BJ (cell line): ENCODE measurements at regions not wholly inside any gene's neighbourhood (a gene's known extent, or its start where the extent isn't known, plus 50 kb on each side); places are given as distances from the start of the nearest gene placed in this dataset.
A peak's percentile ranks its signal among the peaks of the same experiment; 100 is the strongest.

Source experiments
- CTCF ChIA-PET: fragments of 350-600 bp; formaldehyde crosslinking; extraction: SDS; loops from one replicate; lab custom pipeline; 2021; ENCODE audit warnings: antibody characterized with exemption, inconsistent platforms; lab: Yijun Ruan, JAX
- POLR2A ChIA-PET: fragments of 300-600 bp; sonication (Branson Sonifier 250); formaldehyde crosslinking; extraction: SDS; loops from one replicate; lab custom pipeline; 2021; ENCODE audit warnings: antibody characterized with exemption; lab: Charles Lee
- DNase-seq: peaks from one replicate; pipeline ENCODE4 v3.0.0-alpha.2; 2011; ENCODE audit warnings: low read depth
- H3K27me3 ChIP-seq: 2 replicates; pipeline ENCODE4 v1.6.0; 2011; ENCODE audit warnings: low read length; ENCODE audit not compliant: control insufficient read depth, insufficient read depth
- H3K36me3 ChIP-seq: 2 replicates; pipeline ENCODE4 v1.5.1; 2011; ENCODE audit warnings: low read length; ENCODE audit not compliant: control insufficient read depth, insufficient read depth
- H3K4me3 ChIP-seq: 2 replicates; pipeline ENCODE4 v1.5.1; 2011; ENCODE audit warnings: low read depth, mild to moderate bottlenecking, control low read depth, low read length
- CTCF ChIP-seq: IDR thresholded peaks from 2 replicates; pipeline ENCODE4 v1.5.1; 2011; ENCODE audit warnings: low read depth, mild to moderate bottlenecking, control low read depth, inconsistent platforms, low read length, moderate library complexity; ENCODE audit not compliant: insufficient read depth

DNA sequence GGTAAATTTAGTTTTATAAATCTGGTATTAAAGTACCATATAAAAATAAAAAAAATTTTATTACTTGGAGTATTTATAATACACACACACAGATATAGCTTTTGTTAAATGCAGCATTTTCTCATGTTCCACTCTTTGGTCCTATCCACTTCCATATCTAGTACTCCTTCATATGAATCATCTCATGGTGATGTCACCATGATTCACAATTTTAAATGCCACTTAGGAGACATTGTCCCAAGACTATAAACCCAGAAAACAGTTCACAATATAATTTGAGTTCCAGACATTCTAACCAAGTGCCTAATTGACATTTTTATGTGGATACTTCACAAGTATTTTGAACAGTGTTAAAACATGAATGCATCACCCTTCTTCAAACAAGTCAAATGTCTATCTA is 1398.3 kb downstream of the DSC3 start:
- no peak for TF ChIP-seq CTCF
- DNase-seq, result peak; percentile 31
- no peak overlapping the region for H3K4me3 ChIP-seq
- ChIA-PET CTCF (interaction anchor here (0.7 kb wide), 1 partner anchor 8 kb away, joined by 3 read pairs; no protein-coding TSS in a partner anchor), POLR2A (no interaction called here)
- H3K27me3 ChIP-seq, result no peaks in the 10 kb centered on the region
- no peaks in the 10 kb centered on the region for H3K36me3 ChIP-seq

GRCh38 chr18:29629493-29630036 is 1413.0 kb downstream of the DSC3 start:
- ChIA-PET POLR2A (no interaction called here), CTCF (no interaction called here)
- DNase-seq, result no peak
- no peaks in the 10 kb centered on the region for H3K27me3 ChIP-seq
- no peak overlapping the region for H3K4me3 ChIP-seq
- no peaks in the 10 kb centered on the region for H3K36me3 ChIP-seq
- no peak for TF ChIP-seq CTCF

DNA sequence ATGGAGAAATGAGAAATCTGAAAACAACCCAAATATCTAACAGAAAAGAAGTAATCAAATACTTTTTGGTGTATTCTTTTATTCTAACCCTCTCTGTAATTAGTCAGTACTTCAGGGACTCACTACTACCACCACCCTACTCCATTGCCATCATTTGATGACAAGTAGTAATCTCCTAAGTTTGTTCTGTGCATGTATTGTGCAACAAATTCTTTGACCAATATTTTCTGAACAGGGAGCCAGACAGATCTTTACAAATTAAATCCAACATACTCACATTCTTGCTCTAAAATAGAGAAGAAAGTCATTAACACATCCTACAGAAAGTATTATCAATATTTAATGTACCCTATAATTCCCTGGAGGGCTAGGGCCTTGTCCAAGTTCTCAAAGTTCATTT is 1416.4 kb downstream of the DSC3 start:
- no peak for TF ChIP-seq CTCF
- Histone ChIP-seq H3K4me3 (no peak overlapping the region), H3K36me3 (no peaks in the 10 kb centered on the region), H3K27me3 (no peaks in the 10 kb centered on the region)
- no peak for DNase-seq
- CTCF ChIA-PET, result no interaction called here
- POLR2A ChIA-PET, result no interaction called here

DNA sequence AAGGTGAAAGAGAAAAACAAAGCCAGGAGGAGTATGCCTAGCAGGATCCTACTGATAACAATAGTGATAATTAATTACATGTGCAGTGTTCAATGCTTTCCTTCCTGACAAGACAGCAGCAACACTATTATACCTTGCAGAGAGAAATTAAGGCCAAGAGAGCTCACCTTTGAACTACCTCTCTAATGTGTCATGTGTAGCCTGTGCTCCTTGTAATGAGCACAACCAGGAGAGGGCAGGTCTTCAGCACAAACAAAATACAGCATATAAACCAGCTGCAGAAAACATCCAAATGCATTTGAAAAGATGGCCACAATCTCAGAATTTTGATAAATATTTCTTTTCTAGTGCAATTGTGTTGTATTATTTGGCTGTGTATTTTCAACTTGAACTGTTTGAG is 1425.7 kb downstream of the DSC3 start:
- no peaks in the 10 kb centered on the region for H3K27me3 ChIP-seq
- no peak overlapping the region for H3K4me3 ChIP-seq
- CTCF ChIA-PET, result interaction anchor here (0.6 kb wide), 1 partner anchor 272 kb away, joined by 3 read pairs; no protein-coding TSS in a partner anchor
- DNase-seq, result no peak
- no peaks in the 10 kb centered on the region for H3K36me3 ChIP-seq
- POLR2A ChIA-PET, result no interaction called here
- no peak for TF ChIP-seq CTCF

- no peak for DNase-seq
- POLR2A ChIA-PET, result no interaction called here
- no peaks in the 10 kb centered on the region for H3K27me3 ChIP-seq
- no peaks in the 10 kb centered on the region for H3K36me3 ChIP-seq
- CTCF ChIA-PET, result interaction anchor here (0.6 kb wide), 1 partner anchor 11 kb away, joined by 3 read pairs; no protein-coding TSS in a partner anchor
- no peak overlapping the region for H3K4me3 ChIP-seq
- TF ChIP-seq CTCF, result no peak
Observed at GRCh38 chr18:29608982-29609381, 1432.1 kb upstream of the CDH2 start.
